ENCODE measurements at regions not wholly inside any gene's neighbourhood (a gene's known extent, or its start where the extent isn't known, plus 50 kb on each side); places are given as distances from the start of the nearest gene placed in this dataset.

- no peak for TF ChIP-seq CTCF (IDR thresholded peaks at IDR 0.05)
- TF ChIP-seq EZH2 (IDR thresholded peaks at IDR 0.05; ENCODE audit: borderline replicate concordance, insufficient read depth, low read depth, low read length, poor library complexity, severe bottlenecking) = no peak
Observed at GRCh38 chr6:101016163-101016562, 135.0 kb upstream of the ASCC3 start.

Measured in B cell (primary cell).